ENCODE measurements at regions not wholly inside any gene's neighbourhood (a gene's known extent, or its start where the extent isn't known, plus 50 kb on each side); places are given as distances from the start of the nearest gene placed in this dataset.

- H3K4me1 ChIP-seq (ENCODE audit: low read depth), result no peaks in the 10 kb centered on the region
- DNase-seq (no peak), ATAC-seq (no peak)
- H3K36me3 ChIP-seq (ENCODE audit: low read depth), result no peaks in the 10 kb centered on the region
- TF ChIP-seq CTCF (IDR thresholded peaks at IDR 0.05), result no peak
- no peak overlapping the region for H3K4me3 ChIP-seq
- intact Hi-C loops (cut with DNase I, micrococcal nuclease), result no loop called here
- H3K9me3 ChIP-seq, result no peaks in the 10 kb centered on the region
These were observed 231.0 kb upstream of the SORL1-AS1 start for GRCh38 chr11:121683791-121684190.

Data from mucosa of descending colon (tissue), 3 donors.